ENCODE measurements at regions not wholly inside any gene's neighbourhood (a gene's known extent, or its start where the extent isn't known, plus 50 kb on each side); places are given as distances from the start of the nearest gene placed in this dataset.
A peak's percentile ranks its signal among the peaks of the same experiment; 100 is the strongest.

GRCh38 chr6:105909106-105909505 is 177.0 kb upstream of the PRDM1 start:
- no peak for DNase-seq
- WGBS (ENCODE audit: insufficient coverage, low lambda C conversion rate): no CpG with 5 or more reads among the region's 6 CpGs
- H3K9me3 ChIP-seq (ENCODE audit: control insufficient read depth, low read depth, low read length): no peaks in the 10 kb centered on the region

GRCh38 chr6:105907991-105908390 is 178.1 kb upstream of the PRDM1 start:
- DNase-seq: no peak
- Histone ChIP-seq H3K9me3 (ENCODE audit: control insufficient read depth, low read depth, low read length) (no peaks in the 10 kb centered on the region), H3K36me3 (ENCODE audit: control insufficient read depth, insufficient read depth, low read length) (no peaks in the 10 kb centered on the region), H3K4me1 (ENCODE audit: control insufficient read depth, insufficient read depth, low read length) (no peaks in the 10 kb centered on the region), H3K27ac (ENCODE audit: low read length) (no peak overlapping the region), H3K4me3 (ENCODE audit: low read length) (no peak overlapping the region), H3K27me3 (ENCODE audit: control insufficient read depth, insufficient read depth, low read length) (no peaks in the 10 kb centered on the region)
- 100% methylated on average over 2 of the region's 5 CpGs for WGBS (ENCODE audit: insufficient coverage, low lambda C conversion rate)

More at GRCh38 chr6:105909106-105909505, 177.0 kb upstream of the PRDM1 start:
- H3K36me3 ChIP-seq (ENCODE audit: control insufficient read depth, insufficient read depth, low read length): no peaks in the 10 kb centered on the region
- H3K4me1 ChIP-seq (ENCODE audit: control insufficient read depth, insufficient read depth, low read length): no peaks in the 10 kb centered on the region
- H3K27ac ChIP-seq (ENCODE audit: low read length): no peak overlapping the region
- no peaks in the 10 kb centered on the region for H3K27me3 ChIP-seq (ENCODE audit: control insufficient read depth, insufficient read depth, low read length)
- H3K4me3 ChIP-seq (ENCODE audit: low read length): no peak overlapping the region

- H3K9me3 ChIP-seq (ENCODE audit: control insufficient read depth, low read depth, low read length): no peaks in the 10 kb centered on the region
- 95% methylated on average over 2 of the region's 2 CpGs for WGBS (ENCODE audit: insufficient coverage, low lambda C conversion rate)
- H3K27me3 ChIP-seq (ENCODE audit: control insufficient read depth, insufficient read depth, low read length): no peaks in the 10 kb centered on the region
Measured at GRCh38 chr6:105907301-105907700, 178.8 kb upstream of the PRDM1 start.

GRCh38 chr6:105902401-105903031 is 183.6 kb upstream of the PRDM1 start:
- Histone ChIP-seq H3K4me3 (ENCODE audit: low read length) (no peak overlapping the region), H3K27me3 (ENCODE audit: control insufficient read depth, insufficient read depth, low read length) (no peaks in the 10 kb centered on the region), H3K4me1 (ENCODE audit: control insufficient read depth, insufficient read depth, low read length) (no peaks in the 10 kb centered on the region), H3K9me3 (ENCODE audit: control insufficient read depth, low read depth, low read length) (no peaks in the 10 kb centered on the region), H3K36me3 (ENCODE audit: control insufficient read depth, insufficient read depth, low read length) (no peaks in the 10 kb centered on the region), H3K27ac (ENCODE audit: low read length) (no peak overlapping the region)
- 84% methylated on average over 3 of the region's 8 CpGs for WGBS (ENCODE audit: insufficient coverage, low lambda C conversion rate)
- DNase-seq: no peak

More at GRCh38 chr6:105907301-105907700, 178.8 kb upstream of the PRDM1 start:
- H3K27ac ChIP-seq (ENCODE audit: low read length): no peak overlapping the region
- no peak overlapping the region for H3K4me3 ChIP-seq (ENCODE audit: low read length)
- H3K36me3 ChIP-seq (ENCODE audit: control insufficient read depth, insufficient read depth, low read length): no peaks in the 10 kb centered on the region
- DNase-seq: no peak
- H3K4me1 ChIP-seq (ENCODE audit: control insufficient read depth, insufficient read depth, low read length): no peaks in the 10 kb centered on the region

GRCh38 chr6:105901583-105901982 is 184.6 kb upstream of the PRDM1 start:
- Histone ChIP-seq H3K4me1 (ENCODE audit: control insufficient read depth, insufficient read depth, low read length) (peaks cover 6% of the 10 kb centered on the region), H3K27me3 (ENCODE audit: control insufficient read depth, insufficient read depth, low read length) (no peaks in the 10 kb centered on the region), H3K36me3 (ENCODE audit: control insufficient read depth, insufficient read depth, low read length) (no peaks in the 10 kb centered on the region), H3K9me3 (ENCODE audit: control insufficient read depth, low read depth, low read length) (no peaks in the 10 kb centered on the region), H3K27ac (ENCODE audit: low read length) (no peak overlapping the region), H3K4me3 (ENCODE audit: low read length) (no peak overlapping the region)
- DNase-seq: no peak
- no CpG with 5 or more reads among the region's 3 CpGs for WGBS (ENCODE audit: insufficient coverage, low lambda C conversion rate)

GRCh38 chr6:105900125-105900937 is 185.8 kb upstream of the PRDM1 start:
- no CpG with 5 or more reads among the region's 13 CpGs for WGBS (ENCODE audit: insufficient coverage, low lambda C conversion rate)
- no peak overlapping the region for H3K4me3 ChIP-seq (ENCODE audit: low read length)
- H3K36me3 ChIP-seq (ENCODE audit: control insufficient read depth, insufficient read depth, low read length): no peaks in the 10 kb centered on the region
- no peak overlapping the region for H3K27ac ChIP-seq (ENCODE audit: low read length)
- H3K9me3 ChIP-seq (ENCODE audit: control insufficient read depth, low read depth, low read length): no peaks in the 10 kb centered on the region
- peaks cover 12% of the 10 kb centered on the region for H3K4me1 ChIP-seq (ENCODE audit: control insufficient read depth, insufficient read depth, low read length)
- DNase-seq: no peak
- H3K27me3 ChIP-seq (ENCODE audit: control insufficient read depth, insufficient read depth, low read length): no peaks in the 10 kb centered on the region

- Histone ChIP-seq H3K4me1 (ENCODE audit: control insufficient read depth, insufficient read depth, low read length) (peaks cover 12% of the 10 kb centered on the region), H3K36me3 (ENCODE audit: control insufficient read depth, insufficient read depth, low read length) (no peaks in the 10 kb centered on the region), H3K4me3 (ENCODE audit: low read length) (no peak overlapping the region), H3K27me3 (ENCODE audit: control insufficient read depth, insufficient read depth, low read length) (no peaks in the 10 kb centered on the region), H3K27ac (ENCODE audit: low read length) (no peak overlapping the region), H3K9me3 (ENCODE audit: control insufficient read depth, low read depth, low read length) (no peaks in the 10 kb centered on the region)
- no CpG with 5 or more reads among the region's 5 CpGs for WGBS (ENCODE audit: insufficient coverage, low lambda C conversion rate)
- no peak for DNase-seq
Measured at GRCh38 chr6:105898286-105898685, 187.8 kb upstream of the PRDM1 start.

- H3K9me3 ChIP-seq (ENCODE audit: control insufficient read depth, low read depth, low read length): no peaks in the 10 kb centered on the region
- no peak for DNase-seq
- no peak overlapping the region for H3K27ac ChIP-seq (ENCODE audit: low read length)
- 100% methylated on average over 1 of the region's 1 CpG for WGBS (ENCODE audit: insufficient coverage, low lambda C conversion rate)
- peaks cover 12% of the 10 kb centered on the region for H3K4me1 ChIP-seq (ENCODE audit: control insufficient read depth, insufficient read depth, low read length)
- no peaks in the 10 kb centered on the region for H3K36me3 ChIP-seq (ENCODE audit: control insufficient read depth, insufficient read depth, low read length)
- no peak overlapping the region for H3K4me3 ChIP-seq (ENCODE audit: low read length)
- H3K27me3 ChIP-seq (ENCODE audit: control insufficient read depth, insufficient read depth, low read length): no peaks in the 10 kb centered on the region
Measured at GRCh38 chr6:105897131-105897530, 189.0 kb upstream of the PRDM1 start.

GRCh38 chr6:105896821-105897095 is 189.4 kb upstream of the PRDM1 start:
- WGBS (ENCODE audit: insufficient coverage, low lambda C conversion rate): 20% methylated on average over 1 of the region's 3 CpGs
- H3K27ac ChIP-seq (ENCODE audit: low read length): no peak overlapping the region
- no peaks in the 10 kb centered on the region for H3K36me3 ChIP-seq (ENCODE audit: control insufficient read depth, insufficient read depth, low read length)

GRCh38 chr6:105896052-105896820 is 189.9 kb upstream of the PRDM1 start:
- Histone ChIP-seq H3K27me3 (ENCODE audit: control insufficient read depth, insufficient read depth, low read length) (no peaks in the 10 kb centered on the region), H3K4me3 (ENCODE audit: low read length) (no peak overlapping the region), H3K9me3 (ENCODE audit: control insufficient read depth, low read depth, low read length) (peaks cover 3% of the 10 kb centered on the region), H3K36me3 (ENCODE audit: control insufficient read depth, insufficient read depth, low read length) (no peaks in the 10 kb centered on the region), H3K27ac (ENCODE audit: low read length) (no peak overlapping the region), H3K4me1 (ENCODE audit: control insufficient read depth, insufficient read depth, low read length) (peaks cover 12% of the 10 kb centered on the region)
- 38% methylated on average over 2 of the region's 12 CpGs for WGBS (ENCODE audit: insufficient coverage, low lambda C conversion rate)
- peak in 1 of 2 donors; percentile 39 for DNase-seq

More at GRCh38 chr6:105896821-105897095, 189.4 kb upstream of the PRDM1 start:
- H3K9me3 ChIP-seq (ENCODE audit: control insufficient read depth, low read depth, low read length): no peaks in the 10 kb centered on the region
- H3K27me3 ChIP-seq (ENCODE audit: control insufficient read depth, insufficient read depth, low read length): no peaks in the 10 kb centered on the region
- DNase-seq: peak in 1 of 2 donors; percentile 17
- no peak overlapping the region for H3K4me3 ChIP-seq (ENCODE audit: low read length)
- H3K4me1 ChIP-seq (ENCODE audit: control insufficient read depth, insufficient read depth, low read length): peaks cover 12% of the 10 kb centered on the region
